HepG2 (cell line): ENCODE measurements at regions not wholly inside any gene's neighbourhood (a gene's known extent, or its start where the extent isn't known, plus 50 kb on each side); places are given as distances from the start of the nearest gene placed in this dataset.
"Not testable (repeated sequence)": the region's sequence is repeated elsewhere in the genome, so short reads cannot be mapped to it uniquely, and the experiment has no call there.

Experiments used
- PITX1 ChIP-seq: sonication (generic); formaldehyde crosslinking; IDR thresholded peaks from 2 replicates; pipeline ENCODE4 v1.5.1; 2020; ENCODE audit warnings: mild to moderate bottlenecking, missing genetic modification reagents
- POLR2AphosphoS5 ChIP-seq: IDR thresholded peaks from 2 replicates; pipeline ENCODE4 v1.6.1; 2012; ENCODE audit warnings: low read depth, low read length
- RAD21 ChIP-seq: fragments of 450-650 bp; formaldehyde crosslinking; IDR thresholded peaks from 2 replicates; pipeline ENCODE4 v1.5.0; 2020; ENCODE audit warnings: mild to moderate bottlenecking
- ZHX1 ChIP-seq: sonication (generic); formaldehyde crosslinking; IDR thresholded peaks from 2 replicates; pipeline ENCODE4 v1.8.1; 2022; ENCODE audit warnings: low read depth, mild to moderate bottlenecking, missing genetic modification reagents
- ZNF609 ChIP-seq: sonication (generic); formaldehyde crosslinking; IDR thresholded peaks from 2 replicates; pipeline ENCODE4 v1.4.0; 2020; ENCODE audit warnings: mild to moderate bottlenecking, missing genetic modification reagents, borderline replicate concordance

GRCh38 chr12:84391176-84391575, 521.4 kb downstream of the SLC6A15 start:
- not testable (repeated sequence) for TF ChIP-seq ZHX1; POLR2AphosphoS5; ZNF609; PITX1 (CRISPR knock-in tag); RAD21 (CRISPR knock-in tag)
